ENCODE measurements at regions not wholly inside any gene's neighbourhood (a gene's known extent, or its start where the extent isn't known, plus 50 kb on each side); places are given as distances from the start of the nearest gene placed in this dataset.

- no peak for TF ChIP-seq RAD21 (IDR thresholded peaks at IDR 0.05; ENCODE audit: low read depth)
- TF ChIP-seq, protein P1, sequence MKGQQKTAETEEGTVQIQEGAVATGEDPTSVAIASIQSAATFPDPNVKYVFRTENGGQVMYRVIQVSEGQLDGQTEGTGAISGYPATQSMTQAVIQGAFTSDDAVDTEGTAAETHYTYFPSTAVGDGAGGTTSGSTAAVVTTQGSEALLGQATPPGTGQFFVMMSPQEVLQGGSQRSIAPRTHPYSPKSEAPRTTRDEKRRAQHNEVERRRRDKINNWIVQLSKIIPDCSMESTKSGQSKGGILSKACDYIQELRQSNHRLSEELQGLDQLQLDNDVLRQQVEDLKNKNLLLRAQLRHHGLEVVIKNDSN (IDR thresholded peaks at IDR 0.05) = peak; percentile 53; the same call in 1 of the 2 replicates
Observed at GRCh38 chr20:48564982-48565539, 262.7 kb downstream of the PREX1 start.

GRCh38 chr20:48563191-48563870 lies 264.5 kb downstream of the PREX1 start:
- TF ChIP-seq MAX (IDR thresholded peaks at IDR 0.05) = no peak
- TF ChIP-seq NFIC (IDR thresholded peaks at IDR 0.05) = no peak
- no peak for TF ChIP-seq TEAD4 (IDR thresholded peaks at IDR 0.05)
- no peak for TF ChIP-seq ZBTB7A (IDR thresholded peaks at IDR 0.05; ENCODE audit: low read depth)
- no peak for TF ChIP-seq TAF1 (IDR thresholded peaks at IDR 0.05; ENCODE audit: low read depth)
- TF ChIP-seq CEBPB (IDR thresholded peaks at IDR 0.05) = no peak

DNA sequence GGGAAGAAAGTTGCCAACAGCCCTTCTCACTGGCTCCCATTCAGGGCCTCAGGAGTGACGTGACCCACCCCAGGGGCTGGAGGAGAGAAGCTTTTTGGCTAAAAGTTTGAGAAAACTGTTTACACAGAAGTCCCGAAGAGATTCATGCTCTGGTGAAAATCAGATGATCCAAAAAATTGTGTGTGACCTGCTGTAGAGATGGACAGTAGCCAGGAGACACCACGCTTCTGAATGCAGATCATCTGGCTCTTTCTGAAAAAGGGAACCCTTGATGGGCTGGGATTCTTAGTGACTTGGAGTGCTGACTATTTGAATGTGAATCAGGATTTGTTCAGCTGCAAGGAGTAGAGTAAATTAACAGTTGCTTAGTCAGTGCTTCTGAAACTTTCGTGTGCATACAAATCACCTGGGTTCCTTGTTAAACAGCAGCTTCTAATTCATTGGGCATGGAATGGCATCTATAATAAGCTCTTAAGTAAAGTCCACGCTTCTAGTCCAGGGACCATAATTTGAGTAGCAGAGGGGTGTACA lies 265.1 kb downstream of the PREX1 start:
- TF ChIP-seq NFIC (IDR thresholded peaks at IDR 0.05) (no peak), YY1 (IDR thresholded peaks at IDR 0.05; ENCODE audit: low read depth) (no peak), MAX (IDR thresholded peaks at IDR 0.05) (no peak), FOXM1 (IDR thresholded peaks at IDR 0.05; ENCODE audit: borderline replicate concordance, low read depth) (no peak), REST (IDR thresholded peaks at IDR 0.05; ENCODE audit: low read depth) (no peak), ZBTB7A (IDR thresholded peaks at IDR 0.05; ENCODE audit: low read depth) (no peak), TCF12 (IDR thresholded peaks at IDR 0.05; ENCODE audit: low read depth) (no peak), RAD21 (IDR thresholded peaks at IDR 0.05; ENCODE audit: low read depth) (no peak), CEBPB (IDR thresholded peaks at IDR 0.05) (no peak), TAF1 (IDR thresholded peaks at IDR 0.05; ENCODE audit: low read depth) (no peak), TEAD4 (IDR thresholded peaks at IDR 0.05) (no peak), EP300 (IDR thresholded peaks at IDR 0.05; ENCODE audit: borderline replicate concordance) (no peak)
- TF ChIP-seq, protein P1 (IDR thresholded peaks at IDR 0.05) = no peak

- TF ChIP-seq MAX (IDR thresholded peaks at IDR 0.05) (no peak), FOXM1 (IDR thresholded peaks at IDR 0.05; ENCODE audit: borderline replicate concordance, low read depth) (no peak), EP300 (IDR thresholded peaks at IDR 0.05; ENCODE audit: borderline replicate concordance) (no peak), NFIC (IDR thresholded peaks at IDR 0.05) (no peak), RAD21 (IDR thresholded peaks at IDR 0.05; ENCODE audit: low read depth) (no peak), ZBTB7A (IDR thresholded peaks at IDR 0.05; ENCODE audit: low read depth) (no peak), TEAD4 (IDR thresholded peaks at IDR 0.05) (no peak), CREB1 (IDR thresholded peaks at IDR 0.05; ENCODE audit: low read depth) (no peak), REST (IDR thresholded peaks at IDR 0.05; ENCODE audit: low read depth) (no peak), TAF1 (IDR thresholded peaks at IDR 0.05; ENCODE audit: low read depth) (no peak)
Observed at GRCh38 chr20:48558906-48559305, 268.9 kb downstream of the PREX1 start.

GRCh38 chr20:48557380-48557779 lies 270.4 kb downstream of the PREX1 start:
- TF ChIP-seq CEBPB (IDR thresholded peaks at IDR 0.05) (no peak), MAX (IDR thresholded peaks at IDR 0.05) (no peak), TEAD4 (IDR thresholded peaks at IDR 0.05) (no peak), REST (IDR thresholded peaks at IDR 0.05; ENCODE audit: low read depth) (no peak), EGR1 (IDR thresholded peaks at IDR 0.05) (no peak), EP300 (IDR thresholded peaks at IDR 0.05; ENCODE audit: borderline replicate concordance) (no peak), CREB1 (IDR thresholded peaks at IDR 0.05; ENCODE audit: low read depth) (no peak), YY1 (IDR thresholded peaks at IDR 0.05; ENCODE audit: low read depth) (no peak), RAD21 (IDR thresholded peaks at IDR 0.05; ENCODE audit: low read depth) (no peak), NFIC (IDR thresholded peaks at IDR 0.05) (no peak), TCF12 (IDR thresholded peaks at IDR 0.05; ENCODE audit: low read depth) (no peak), TAF1 (IDR thresholded peaks at IDR 0.05; ENCODE audit: low read depth) (no peak)
- TF ChIP-seq, protein P1 (IDR thresholded peaks at IDR 0.05) = no peak

Measured in Ishikawa (cell line).